DOHH2 (cell line): ENCODE measurements at regions not wholly inside any gene's neighbourhood (a gene's known extent, or its start where the extent isn't known, plus 50 kb on each side); places are given as distances from the start of the nearest gene placed in this dataset.

Experiments
- H3F3A ChIP-seq: fragments of 200-600 bp; sonication (generic), shearing (Covaris generic); 2 replicates; pipeline ENCODE4 v1.6.0; 2016; ENCODE audit warnings: antibody characterized with exemption, mild to moderate bottlenecking; ENCODE audit not compliant: control insufficient read depth, insufficient read depth
- H3K27ac ChIP-seq: fragments of 200-600 bp; sonication (generic); 2 replicates; pipeline ENCODE4 v1.5.1; 2014; ENCODE audit warnings: low read depth, mild to moderate bottlenecking, low read length, moderate library complexity
- H3K27me3 ChIP-seq: fragments of 200-600 bp; sonication (generic); 2 replicates; pipeline ENCODE4 v1.6.1; 2014; ENCODE audit warnings: mild to moderate bottlenecking, low read length, mixed read lengths; ENCODE audit not compliant: control insufficient read depth
- H3K36me3 ChIP-seq: fragments of 200-600 bp; sonication (generic); 2 replicates; pipeline ENCODE4 v1.6.1; 2014; ENCODE audit warnings: mild to moderate bottlenecking, low read length, moderate library complexity, mixed read lengths; ENCODE audit not compliant: control insufficient read depth
- H3K4me1 ChIP-seq: fragments of 200-600 bp; sonication (generic); 2 replicates; pipeline ENCODE4 v1.6.1; 2014; ENCODE audit warnings: mild to moderate bottlenecking, low read length, mixed read lengths; ENCODE audit not compliant: control insufficient read depth
- H3K4me2 ChIP-seq: fragments of 200-600 bp; sonication (generic); 2 replicates; pipeline ENCODE4 v1.6.0; 2014; ENCODE audit warnings: mild to moderate bottlenecking, low read length, moderate library complexity
- H3K4me3 ChIP-seq: fragments of 200-600 bp; sonication (generic); 2 replicates; pipeline ENCODE4 v1.5.1; 2014; ENCODE audit warnings: mild to moderate bottlenecking, low read length, mixed read lengths
- H3K79me2 ChIP-seq: fragments of 200-600 bp; sonication (generic); 2 replicates; pipeline ENCODE4 v1.6.1; 2014; ENCODE audit warnings: mild to moderate bottlenecking, low read length, mixed read lengths; ENCODE audit not compliant: control insufficient read depth
- H3K9me2 ChIP-seq: fragments of 200-600 bp; sonication (generic); replicated peaks from 2 replicates; pipeline ENCODE4 v1.6.1; 2014; ENCODE audit warnings: mild to moderate bottlenecking, low read length, mixed read lengths; ENCODE audit not compliant: control insufficient read depth
- H3K9me3 ChIP-seq: fragments of 200-600 bp; sonication (generic); 2 replicates; pipeline ENCODE4 v1.6.1; 2014; ENCODE audit warnings: antibody characterized with exemption, low read length, mixed read lengths; ENCODE audit not compliant: control insufficient read depth, insufficient read depth
- H4K20me1 ChIP-seq: fragments of 200-600 bp; sonication (generic); 2 replicates; pipeline ENCODE4 v1.6.0; 2014; ENCODE audit warnings: low read depth, mild to moderate bottlenecking, antibody characterized with exemption, low read length, moderate library complexity; ENCODE audit not compliant: control insufficient read depth, insufficient read depth
- CTCF ChIP-seq: fragments of 200-600 bp; sonication (generic); IDR thresholded peaks from one replicate; pipeline ENCODE4 v1.5.1; 2014; ENCODE audit warnings: antibody characterized with exemption, mild to moderate bottlenecking, low read depth, low read length; ENCODE audit not compliant: poor library complexity, severe bottlenecking
- EZH2phosphoT487 ChIP-seq: fragments of 200-600 bp; sonication (generic); IDR thresholded peaks from 2 replicates; pipeline ENCODE4 v1.6.1; 2017; ENCODE audit warnings: borderline replicate concordance, mild to moderate bottlenecking, antibody characterized with exemption, low read length, moderate library complexity, mixed read lengths

- no peak for TF ChIP-seq CTCF
- TF ChIP-seq EZH2phosphoT487, result no peak
- Histone ChIP-seq H3F3A (no peaks in the 10 kb centered on the region), H3K9me2 (no peaks in the 10 kb centered on the region), H3K27ac (no peak overlapping the region), H3K4me1 (0 out of 2 replicates have a peak, but pooled peaks cover 5% of the 10 kb centered on the region), H3K9me3 (no peaks in the 10 kb centered on the region), H4K20me1 (no peaks in the 10 kb centered on the region), H3K36me3 (no peaks in the 10 kb centered on the region), H3K4me2 (no peak overlapping the region), H3K79me2 (no peaks in the 10 kb centered on the region), H3K27me3 (peaks cover 4% of the 10 kb centered on the region; the same call in 1 of the 2 replicates), H3K4me3 (no peak overlapping the region)
These were observed 217.9 kb downstream of the TBC1D2B start for GRCh38 chr15:77859491-77860060.

GRCh38 chr15:77858792-77859490 is 218.6 kb downstream of the TBC1D2B start:
- 0 out of 2 replicates have a peak, but pooled peaks cover 5% of the 10 kb centered on the region for H3K4me1 ChIP-seq
- H3F3A ChIP-seq, result no peaks in the 10 kb centered on the region
- H3K27me3 ChIP-seq, result peaks cover 4% of the 10 kb centered on the region; the same call in 1 of the 2 replicates
- no peaks in the 10 kb centered on the region for H3K79me2 ChIP-seq
- no peaks in the 10 kb centered on the region for H3K36me3 ChIP-seq
- no peaks in the 10 kb centered on the region for H3K9me3 ChIP-seq
- no peaks in the 10 kb centered on the region for H3K9me2 ChIP-seq
- no peaks in the 10 kb centered on the region for H4K20me1 ChIP-seq
- no peak for TF ChIP-seq EZH2phosphoT487
- TF ChIP-seq CTCF, result no peak
- H3K27ac ChIP-seq, result no peak overlapping the region
- H3K4me3 ChIP-seq, result no peak overlapping the region
- no peak overlapping the region for H3K4me2 ChIP-seq

GRCh38 chr15:77857419-77857818 is 220.1 kb downstream of the TBC1D2B start:
- no peaks in the 10 kb centered on the region for H4K20me1 ChIP-seq
- TF ChIP-seq CTCF, result no peak
- TF ChIP-seq EZH2phosphoT487, result no peak
- peaks cover 4% of the 10 kb centered on the region; the same call in 1 of the 2 replicates for H3K27me3 ChIP-seq
- H3K27ac ChIP-seq, result no peak overlapping the region
- H3K9me3 ChIP-seq, result no peaks in the 10 kb centered on the region
- H3K4me1 ChIP-seq, result 0 out of 2 replicates have a peak, but pooled peaks cover 5% of the 10 kb centered on the region
- no peaks in the 10 kb centered on the region for H3K9me2 ChIP-seq
- H3K79me2 ChIP-seq, result no peaks in the 10 kb centered on the region
- no peak overlapping the region for H3K4me3 ChIP-seq
- no peaks in the 10 kb centered on the region for H3F3A ChIP-seq
- H3K36me3 ChIP-seq, result no peaks in the 10 kb centered on the region
- no peak overlapping the region for H3K4me2 ChIP-seq
